Stimulated activated CD4-positive, alpha-beta T cell treated with anti-CD3 and anti-CD28 coated beads, TNF-alpha, amount 100 ng/mL, for 1 hour (primary cell): ENCODE measurements at regions not wholly inside any gene's neighbourhood (a gene's known extent, or its start where the extent isn't known, plus 50 kb on each side); places are given as distances from the start of the nearest gene placed in this dataset.
A peak's percentile ranks its signal among the peaks of the same experiment; 100 is the strongest.
"Not testable (repeated sequence)": the region's sequence is repeated elsewhere in the genome, so short reads cannot be mapped to it uniquely, and the experiment has no call there.

Experiments
- DNase-seq, 3 donors: peaks; one replicate each; pipeline ENCODE4 v3.0.0-alpha.2; 2020; ENCODE audit warnings: low read depth in 3 of 3, low spot score in 1 of 3

DNA sequence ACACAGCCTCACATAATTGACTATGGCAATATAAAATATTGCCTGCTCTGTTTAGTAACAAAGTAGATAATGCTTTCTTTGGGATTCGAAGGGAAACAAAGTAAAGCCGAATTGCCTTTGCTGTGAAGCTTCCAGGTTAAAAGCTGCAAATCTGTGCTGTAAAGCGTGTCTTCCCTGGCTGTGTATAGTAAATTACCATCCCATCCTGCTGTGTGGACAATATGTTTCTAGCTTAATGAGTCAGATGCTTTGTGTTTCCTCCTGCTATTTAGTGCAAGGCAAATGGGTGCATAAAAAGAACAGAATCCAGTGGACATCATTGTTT, 265.1 kb downstream of the SOCS6 start:
- no peak for DNase-seq

DNA sequence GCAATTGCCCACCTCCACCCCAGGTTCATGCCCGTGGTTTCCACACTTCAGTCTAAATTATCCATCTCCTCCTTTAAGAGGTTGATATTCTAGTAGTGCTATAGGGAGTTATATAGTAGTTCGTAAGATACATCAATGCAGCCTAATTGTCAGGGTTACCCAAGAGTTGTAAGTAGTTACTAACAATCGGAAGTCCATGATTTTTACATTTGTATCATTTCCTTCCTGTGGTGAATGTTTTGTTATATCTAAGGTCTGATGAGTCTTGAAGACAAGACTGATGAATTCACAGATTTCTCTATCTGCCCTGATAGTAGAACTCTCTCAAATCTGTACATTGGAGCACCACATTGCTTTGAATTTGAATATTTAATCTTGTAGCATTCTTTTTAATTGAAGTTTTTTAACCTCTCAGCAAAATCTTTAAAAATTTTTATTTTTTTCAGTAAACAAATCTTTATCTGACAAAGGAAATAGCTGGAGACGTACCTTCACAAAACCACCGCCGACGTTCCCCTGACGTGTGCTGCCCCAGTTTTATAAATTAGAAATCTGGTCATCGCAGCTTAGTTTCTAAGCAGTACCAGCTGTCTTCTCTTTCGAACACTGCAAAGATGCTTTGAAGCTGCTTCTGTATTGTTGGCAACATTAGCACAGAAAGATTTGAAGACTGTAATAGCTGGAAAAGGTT, 264.5 kb downstream of the SOCS6 start:
- DNase-seq = no peak

DNA sequence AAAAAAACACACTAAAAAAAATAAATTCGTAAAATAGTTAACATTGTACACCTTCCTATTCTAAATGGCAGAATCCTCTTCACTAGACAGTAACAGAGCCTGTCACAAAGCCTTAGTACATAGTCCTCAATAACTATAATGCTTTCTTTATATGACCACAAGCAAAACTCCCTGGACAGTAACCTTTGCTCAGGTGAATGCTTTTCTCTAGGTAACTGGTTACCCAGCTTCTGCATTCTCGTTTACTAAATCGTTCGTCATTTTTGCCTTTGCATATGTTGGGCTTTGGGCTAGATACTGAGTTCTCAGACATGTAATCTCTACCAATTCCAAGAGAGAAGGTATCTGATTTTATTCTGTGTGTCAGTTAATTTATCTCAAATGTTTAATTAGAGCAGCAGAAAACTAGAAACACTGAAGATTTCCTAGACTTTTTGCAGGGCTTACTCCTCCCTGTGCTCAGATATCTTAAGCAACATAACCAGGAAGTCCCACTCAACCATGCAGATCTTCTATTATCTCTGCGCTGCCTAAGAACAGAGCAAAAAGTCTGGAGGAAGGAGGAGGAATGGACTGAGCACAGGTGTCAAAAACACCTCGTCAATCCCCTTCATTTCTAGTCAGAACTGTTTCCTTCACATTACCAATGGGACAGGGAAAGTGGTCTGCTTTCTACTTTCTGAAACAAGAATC, 247.7 kb downstream of the SOCS6 start:
- no peak for DNase-seq

DNA sequence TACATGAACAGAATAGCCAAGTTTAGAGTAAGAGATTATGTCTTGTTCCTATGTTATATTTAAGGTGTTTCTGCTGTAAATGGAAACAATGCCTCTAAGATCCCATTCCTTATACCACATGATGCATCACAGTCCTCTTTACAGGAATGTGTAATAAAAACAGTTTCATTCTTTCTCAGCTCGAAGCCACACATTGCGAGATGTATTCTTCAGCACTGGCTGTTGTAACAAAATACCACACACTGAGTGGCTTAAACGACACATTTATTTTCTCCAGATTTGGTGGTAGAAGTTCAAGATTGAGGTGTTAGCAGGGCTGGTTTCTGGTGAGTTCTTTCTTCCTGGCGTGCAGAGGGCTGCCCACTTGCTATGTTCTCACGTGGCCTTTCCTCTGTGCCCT, 246.2 kb downstream of the SOCS6 start:
- no peak for DNase-seq

DNA sequence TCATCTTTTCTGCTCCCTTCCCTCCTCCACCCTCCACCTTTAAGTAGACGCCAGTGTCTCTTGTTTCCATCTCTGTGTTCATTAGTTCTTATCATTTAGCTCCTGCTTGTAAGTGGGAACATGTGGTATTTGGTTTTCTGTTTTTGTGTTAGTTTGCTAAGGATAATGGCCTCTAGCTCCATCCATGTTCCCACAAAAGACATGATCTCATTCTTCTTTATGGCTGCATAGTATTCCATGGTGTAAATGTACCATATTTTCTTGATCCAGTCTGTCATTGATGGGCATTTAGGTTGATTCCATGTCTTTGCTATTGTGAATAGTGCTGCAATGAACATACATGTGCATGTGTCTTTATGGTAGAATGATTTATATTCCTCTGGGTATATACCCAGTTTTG, 236.5 kb downstream of the SOCS6 start:
- DNase-seq = not testable (repeated sequence)

DNA sequence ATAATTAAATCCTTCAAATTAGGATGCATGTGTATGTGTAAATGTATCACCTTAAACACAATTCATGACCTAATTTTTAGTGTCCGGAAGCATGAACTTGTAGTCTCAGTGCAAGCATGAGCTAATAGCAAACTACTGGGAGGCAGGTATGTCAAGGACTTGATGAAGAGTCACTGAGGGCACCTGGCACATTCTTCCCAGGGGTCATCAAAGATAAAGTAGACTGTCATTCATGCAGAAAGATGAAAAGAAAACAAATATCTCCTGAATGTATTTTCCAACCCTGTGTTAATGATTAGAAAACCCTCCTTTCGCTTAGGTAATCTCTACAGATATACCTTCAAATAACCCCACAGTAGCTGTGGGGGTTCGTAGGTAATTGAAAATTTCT, 234.9 kb downstream of the SOCS6 start:
- DNase-seq = no peak

DNA sequence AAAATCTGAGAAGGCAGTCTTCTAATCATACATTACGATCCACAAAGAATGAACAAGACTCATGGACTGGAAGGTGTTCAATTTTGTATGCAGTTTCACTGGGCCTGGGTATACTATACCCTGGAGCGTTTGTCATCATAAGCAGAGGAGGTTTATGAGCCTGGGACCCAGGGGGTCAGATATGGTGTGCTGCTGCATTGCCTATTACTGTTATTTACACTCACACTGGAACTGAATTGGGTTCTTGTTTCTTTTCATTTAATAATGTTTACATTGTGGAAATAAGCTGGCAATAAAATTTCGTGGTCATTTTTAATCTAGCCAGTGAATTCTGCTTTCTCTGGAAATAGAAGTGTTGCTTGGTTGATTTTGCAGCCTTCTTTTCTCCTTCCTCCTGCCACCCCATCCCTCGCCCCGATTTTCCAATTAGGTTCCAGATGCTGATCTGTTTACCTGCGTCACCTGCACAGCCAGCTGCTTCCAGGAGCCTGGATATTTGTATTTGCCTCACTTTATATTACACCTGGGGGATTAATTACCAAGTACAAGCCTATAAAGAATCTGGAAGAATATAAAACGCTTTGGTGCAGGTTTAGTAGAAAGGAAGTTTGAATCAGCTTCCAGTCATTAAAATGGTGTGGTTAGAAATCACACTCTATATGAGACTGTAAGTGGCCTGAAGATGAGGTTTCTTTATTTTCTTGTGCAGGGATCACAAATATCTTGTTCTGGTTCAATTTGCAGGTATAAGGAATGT, 234.4 kb downstream of the SOCS6 start:
- DNase-seq = no peak

DNA sequence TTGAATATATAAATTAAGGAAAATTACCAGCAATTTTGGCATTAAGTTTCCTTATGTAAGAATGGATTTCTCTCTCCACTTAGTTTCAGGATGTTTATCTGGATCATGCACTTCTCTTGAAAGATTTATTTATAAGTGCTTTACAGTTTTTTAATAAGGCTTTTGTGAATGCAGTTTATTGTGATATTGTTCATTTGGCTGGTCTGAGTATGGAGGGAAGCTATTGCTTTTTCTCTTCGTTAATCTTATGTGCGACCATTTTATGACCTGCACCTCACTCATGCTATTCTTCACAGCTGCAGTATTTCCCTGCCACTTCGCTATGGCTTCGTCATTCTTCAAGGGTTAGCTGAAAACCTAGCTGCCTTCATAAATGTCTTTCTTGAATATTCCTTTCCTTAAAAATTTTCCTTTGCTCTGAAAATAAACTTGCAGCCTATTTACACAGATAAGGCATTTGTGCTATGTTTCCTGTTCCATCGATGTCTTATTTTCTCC, 233.4 kb downstream of the SOCS6 start:
- no peak for DNase-seq

DNA sequence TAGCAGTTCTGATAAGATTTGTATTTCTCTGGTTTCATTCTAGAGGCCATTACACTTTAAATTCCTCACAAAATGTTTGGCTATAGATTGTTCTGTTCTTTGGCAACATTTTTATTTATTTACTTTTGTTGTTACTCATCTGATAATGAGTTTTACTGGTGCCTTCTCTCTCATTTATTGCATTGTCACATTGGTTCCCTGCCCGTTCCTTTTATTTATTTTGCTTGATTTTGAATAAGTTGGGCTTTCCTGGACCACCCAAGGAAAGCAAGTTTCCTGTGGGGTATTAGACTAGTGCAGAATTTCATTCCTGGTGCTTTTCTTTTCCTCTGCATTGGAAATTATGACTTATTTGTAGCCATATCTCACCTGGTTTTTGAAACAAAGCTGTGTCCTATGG, 232.0 kb downstream of the SOCS6 start:
- no peak for DNase-seq

DNA sequence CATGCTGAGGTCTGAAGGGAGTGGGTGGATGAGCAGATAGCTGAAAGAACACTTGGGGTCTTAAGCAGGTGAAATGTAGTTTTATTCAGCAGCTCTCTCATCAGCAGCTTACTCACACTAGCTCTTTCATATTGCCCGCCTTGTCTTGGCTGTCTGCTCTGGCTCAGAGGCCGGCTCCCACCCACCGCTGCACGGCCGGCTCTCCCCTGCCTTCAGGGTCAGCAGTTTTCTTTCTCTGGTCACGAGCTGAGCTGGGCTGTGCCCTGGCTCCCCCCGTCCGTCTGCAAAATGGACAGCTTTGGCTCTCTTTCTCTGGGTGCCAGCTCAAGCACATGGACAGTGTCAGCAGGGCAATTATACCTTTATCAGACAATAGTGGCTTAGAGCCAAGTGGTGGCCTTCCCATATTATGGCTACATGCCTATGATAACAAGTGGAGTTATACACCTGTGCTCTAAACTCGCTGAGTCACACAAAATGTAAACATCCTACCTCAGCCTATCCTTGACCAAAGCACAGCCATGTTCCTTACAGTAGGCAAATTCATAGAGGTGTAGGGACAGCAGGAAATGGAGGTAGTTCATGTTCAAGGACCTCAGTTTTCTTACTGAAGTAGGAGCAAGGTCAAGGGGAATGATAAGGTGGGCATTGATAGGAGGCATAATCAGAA, 224.8 kb downstream of the SOCS6 start:
- DNase-seq = no peak

DNA sequence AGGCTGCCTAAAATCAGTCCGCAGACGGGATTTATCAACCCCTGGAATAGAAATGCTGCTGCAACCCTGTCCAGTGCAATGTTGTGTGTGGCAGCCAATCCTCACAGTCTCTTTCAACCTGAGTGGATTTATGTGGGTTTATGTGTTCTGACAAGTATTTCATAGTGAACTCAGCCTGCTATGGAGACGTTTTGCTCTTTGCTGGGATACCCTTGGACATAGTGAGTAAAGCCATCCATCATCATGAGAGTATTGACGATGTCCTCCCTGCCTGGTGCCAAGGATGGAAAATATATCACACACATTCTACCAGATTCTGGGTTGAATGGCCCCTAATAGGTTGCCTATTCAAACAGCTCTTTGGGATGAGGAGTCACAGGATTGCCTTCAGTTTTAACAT, 219.1 kb downstream of the SOCS6 start:
- DNase-seq = no peak

DNA sequence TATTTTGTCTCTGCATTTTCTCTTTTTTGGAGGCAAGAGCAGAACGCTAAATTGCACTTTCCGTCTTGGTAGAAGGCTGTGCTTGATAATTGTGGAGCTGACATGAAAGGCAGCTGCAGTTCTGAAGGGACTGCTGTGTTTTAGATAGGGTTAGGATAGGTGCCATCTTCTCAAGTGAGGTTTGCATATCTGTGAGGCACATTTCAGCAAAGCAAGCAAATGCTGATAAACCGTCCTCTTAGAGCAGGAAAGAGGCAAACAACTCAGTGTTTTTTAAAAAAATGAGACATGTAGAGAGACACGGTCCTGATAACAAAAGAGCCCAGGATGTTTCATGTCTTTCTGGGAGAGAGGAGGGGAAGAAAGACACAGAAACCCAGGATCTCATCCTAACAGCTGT, 217.7 kb downstream of the SOCS6 start:
- no peak for DNase-seq

DNA sequence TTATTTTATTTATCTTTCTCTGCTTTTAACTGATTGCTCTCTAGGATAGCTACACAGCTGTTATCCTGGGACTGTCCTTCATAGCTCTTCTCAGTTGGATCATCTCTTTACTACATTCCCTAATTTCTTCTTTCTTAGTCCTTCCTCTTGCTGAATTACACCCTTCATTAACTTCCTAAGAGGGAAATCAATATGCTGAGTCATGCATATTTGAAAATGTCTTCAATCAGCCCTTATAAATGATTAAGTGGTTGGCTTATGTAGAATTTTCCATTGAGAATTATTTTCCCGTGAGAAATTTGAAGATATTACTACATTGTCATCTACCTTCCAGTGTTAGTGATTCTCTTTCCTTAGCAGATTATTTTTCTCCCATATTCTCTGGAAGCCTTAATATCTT, 214.2 kb downstream of the SOCS6 start:
- no peak for DNase-seq

DNA sequence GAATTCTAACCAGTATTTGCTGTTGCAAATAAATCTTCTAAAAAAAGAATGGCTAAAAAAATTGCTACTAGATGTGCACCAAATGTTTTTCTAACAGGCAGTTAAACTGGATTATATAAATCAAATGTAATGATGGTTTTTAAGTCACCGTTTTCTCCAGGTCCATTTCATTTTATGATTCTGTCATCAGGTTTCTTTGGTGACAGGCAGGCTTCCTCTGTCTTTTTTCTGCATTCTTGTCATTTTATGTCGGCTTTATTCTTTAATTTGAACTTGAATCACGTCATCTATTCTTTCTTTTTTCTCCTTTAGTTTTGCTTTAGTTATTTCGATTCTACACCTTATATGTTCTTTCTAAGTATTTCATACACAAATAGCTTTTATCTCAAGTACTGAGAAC, 212.5 kb downstream of the SOCS6 start:
- no peak for DNase-seq

DNA sequence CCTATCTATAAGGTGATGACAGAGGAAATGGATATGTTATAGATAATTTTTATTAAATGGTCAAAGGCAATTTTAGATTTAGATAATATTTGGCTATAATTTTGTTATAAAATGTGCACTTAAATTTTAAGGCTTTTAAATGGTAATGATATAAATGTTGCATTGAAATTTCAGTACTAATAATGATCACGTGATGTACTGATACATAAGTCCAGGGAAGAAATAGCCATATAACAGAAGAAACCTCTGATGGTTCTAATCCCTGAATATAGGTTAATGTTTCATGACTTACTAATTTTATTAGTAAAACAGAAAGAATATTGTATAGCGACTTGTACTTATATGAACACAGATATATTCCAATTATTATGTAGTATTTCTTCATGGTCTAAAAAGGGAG, 211.9 kb downstream of the SOCS6 start:
- no peak for DNase-seq

DNA sequence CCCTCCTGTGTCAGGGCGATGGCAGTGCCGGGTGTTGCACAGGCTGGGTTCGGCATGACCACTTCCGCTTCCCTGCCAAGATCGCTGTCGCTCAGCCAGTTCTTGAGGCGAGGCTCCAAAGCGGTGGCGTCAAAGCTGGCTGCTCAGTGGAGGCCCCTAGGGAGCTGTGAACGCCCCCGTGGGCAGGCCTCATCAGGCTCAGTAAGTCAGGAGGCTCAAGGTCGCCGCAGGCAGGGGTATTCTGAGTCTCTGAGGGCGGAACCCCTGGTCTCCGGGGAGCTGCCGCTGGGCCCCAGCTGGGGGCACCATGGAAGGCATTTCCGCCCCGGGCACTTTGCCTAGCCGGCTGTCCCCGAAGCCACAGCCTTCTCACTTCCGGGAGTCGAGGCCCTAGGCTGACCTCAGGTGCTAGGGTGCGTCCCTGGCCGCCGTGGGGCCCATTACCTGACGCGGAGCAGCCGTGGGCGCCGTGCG, 210.4 kb downstream of the SOCS6 start:
- DNase-seq = no peak

DNA sequence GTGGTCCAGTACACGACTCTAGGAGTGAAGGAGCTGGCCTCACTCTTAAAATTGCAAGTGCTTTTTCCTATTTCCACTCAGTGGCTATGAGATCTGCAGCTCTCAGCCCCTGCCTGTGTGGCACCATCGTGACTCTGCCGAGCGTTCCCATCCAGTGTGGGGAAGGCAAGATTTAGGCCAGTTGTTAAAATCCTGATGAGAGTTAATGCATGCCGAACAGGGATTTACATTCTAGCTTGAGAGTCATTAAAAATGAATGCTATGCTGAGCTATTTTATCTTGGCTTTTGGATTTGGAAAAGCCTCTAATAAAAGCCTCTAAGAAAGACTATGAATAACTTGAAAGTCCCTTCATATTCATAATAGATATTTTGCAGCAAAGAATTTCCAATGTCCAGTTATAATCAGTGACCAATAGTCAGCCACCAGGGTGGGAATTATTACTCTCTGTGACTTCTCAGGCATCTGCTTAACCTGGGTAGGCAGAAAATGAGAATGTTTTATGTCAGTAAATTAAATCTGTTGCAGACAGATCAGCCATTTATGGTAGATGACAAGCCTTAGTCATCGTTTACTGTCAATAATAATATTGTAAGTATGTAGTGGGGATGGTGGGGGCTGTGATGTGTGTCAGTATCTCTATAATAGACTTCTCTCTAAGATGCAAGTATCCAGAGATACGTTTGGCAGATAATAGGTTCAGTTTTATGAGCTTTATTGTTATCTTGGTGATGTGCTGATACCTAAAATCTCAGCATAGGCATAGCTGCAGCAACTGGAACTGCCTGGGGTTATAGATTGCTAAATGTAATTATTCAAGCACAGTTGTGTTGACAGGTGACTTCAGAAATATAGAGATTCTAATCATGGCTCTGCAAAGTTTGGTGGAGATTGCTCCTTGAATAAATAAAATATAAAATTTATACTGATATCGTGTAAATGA, 207.8 kb downstream of the SOCS6 start:
- DNase-seq = no peak

DNA sequence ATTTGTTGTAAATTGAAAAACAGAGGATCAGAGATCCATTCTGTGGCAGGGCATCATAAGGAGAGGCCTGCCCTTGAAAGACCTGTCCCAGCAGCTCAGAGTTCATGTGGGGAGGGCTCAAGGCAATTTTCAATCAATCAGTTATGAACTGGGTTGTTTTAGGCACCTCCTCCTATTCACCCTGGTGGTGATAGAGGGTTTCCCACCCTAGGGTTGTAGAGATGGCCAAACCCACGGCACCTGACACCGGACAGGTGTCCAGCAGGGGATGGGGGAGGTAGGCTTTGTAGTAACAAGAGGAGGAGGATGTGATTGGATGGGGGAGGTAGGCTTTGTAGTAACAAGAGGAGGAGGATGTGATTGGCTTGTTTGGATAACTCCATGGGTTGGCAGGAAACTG, 205.7 kb downstream of the SOCS6 start:
- no peak for DNase-seq

DNA sequence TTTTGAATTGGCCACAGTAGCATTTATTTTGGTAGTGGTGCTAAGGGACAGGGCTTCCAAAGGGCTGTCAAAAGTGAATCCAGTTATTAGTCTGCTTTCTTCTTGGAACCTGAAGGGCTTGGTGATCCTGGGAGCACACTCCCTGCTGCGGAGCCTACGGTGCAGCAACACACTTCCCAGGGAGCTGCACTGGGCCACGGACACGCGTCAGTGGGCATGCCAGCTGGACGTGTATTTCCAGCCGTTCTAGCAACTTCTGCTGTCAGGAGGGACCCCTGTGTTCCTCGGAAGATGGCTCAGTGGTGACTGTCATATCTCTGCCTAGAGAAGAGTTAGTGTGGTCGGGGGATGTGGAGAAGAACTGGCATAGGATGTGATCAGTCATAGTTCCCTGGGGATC, 204.6 kb downstream of the SOCS6 start:
- DNase-seq = no peak

DNA sequence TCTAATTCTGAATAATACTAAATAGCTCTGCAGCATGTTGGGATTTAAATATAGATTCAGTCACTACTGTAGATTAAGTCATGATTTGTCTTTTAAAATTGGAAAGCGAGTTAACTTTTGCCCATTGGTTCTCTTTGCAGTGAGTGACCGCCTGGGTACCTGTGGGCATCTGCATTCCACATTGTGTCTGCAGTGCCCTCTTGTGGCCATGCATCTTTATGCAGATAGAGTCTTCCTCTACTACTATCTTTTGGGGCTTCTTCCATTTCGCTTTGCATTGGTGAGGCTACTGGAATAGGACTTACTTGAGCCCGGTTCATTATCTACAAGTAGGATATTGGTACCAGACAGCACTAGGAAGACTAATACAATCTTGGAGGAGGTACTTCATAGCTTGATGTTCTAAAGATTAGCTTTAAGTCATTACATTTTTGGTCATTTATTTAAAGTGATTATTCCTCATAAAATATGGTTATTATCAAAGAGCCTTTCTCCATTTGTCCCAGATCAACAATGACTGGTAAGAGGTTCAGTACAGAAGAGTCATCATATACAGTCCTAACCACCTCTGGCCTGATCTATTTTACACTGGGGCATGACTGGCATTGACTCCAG, 203.0 kb downstream of the SOCS6 start:
- peak in 1 of 3 donors; percentile 11 for DNase-seq
